Stimulated activated CD4-positive, alpha-beta T cell treated with anti-CD3 and anti-CD28 coated beads, TNF-alpha, amount 100 ng/mL, for 4 hours (primary cell): ENCODE measurements at regions not wholly inside any gene's neighbourhood (a gene's known extent, or its start where the extent isn't known, plus 50 kb on each side); places are given as distances from the start of the nearest gene placed in this dataset.

Experiments
- DNase-seq, 3 experiments: peaks; one replicate each; pipeline ENCODE4 v3.0.0-alpha.2; 2020; ENCODE audit warnings: low read depth in 3 of 3

DNA sequence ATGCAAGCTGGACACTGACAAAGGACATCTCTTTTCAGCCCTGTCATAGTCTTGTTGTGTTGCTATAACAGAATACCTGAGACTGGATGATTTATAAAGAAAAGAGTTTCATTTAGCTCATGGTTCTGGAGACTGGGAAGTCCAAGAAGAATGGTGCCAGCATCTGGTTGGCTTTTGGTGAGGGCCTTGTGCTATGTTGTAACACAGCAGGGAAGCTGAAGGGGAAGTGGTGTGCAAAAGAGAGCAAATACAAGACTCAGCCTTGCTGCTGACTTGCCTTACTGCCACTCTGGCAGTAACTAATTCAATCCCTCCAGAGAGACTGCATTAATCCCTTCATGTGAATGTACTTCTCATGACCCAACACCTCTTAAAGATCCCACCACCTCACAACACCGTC lies 356.3 kb upstream of the PROK2 start:
- no peak for DNase-seq

DNA sequence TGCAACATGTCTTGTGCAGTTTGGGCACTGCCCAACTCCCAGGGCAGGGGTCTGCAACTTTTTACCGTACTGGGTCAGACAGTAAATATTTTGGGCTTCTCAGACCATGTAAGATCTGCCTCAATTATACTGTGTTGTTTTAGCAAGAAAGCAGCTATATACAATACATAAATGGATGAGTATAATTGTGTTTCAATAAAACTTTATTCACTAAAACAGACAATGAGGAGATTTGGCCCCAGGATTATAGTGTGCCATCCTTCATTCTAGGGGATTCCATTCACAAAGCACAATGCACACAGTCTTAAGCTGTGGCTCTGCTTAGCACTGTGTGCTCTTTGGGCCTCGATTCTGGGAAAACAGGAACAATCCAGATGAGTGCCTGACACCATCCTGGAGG lies 354.4 kb upstream of the PROK2 start:
- no peak for DNase-seq

DNA sequence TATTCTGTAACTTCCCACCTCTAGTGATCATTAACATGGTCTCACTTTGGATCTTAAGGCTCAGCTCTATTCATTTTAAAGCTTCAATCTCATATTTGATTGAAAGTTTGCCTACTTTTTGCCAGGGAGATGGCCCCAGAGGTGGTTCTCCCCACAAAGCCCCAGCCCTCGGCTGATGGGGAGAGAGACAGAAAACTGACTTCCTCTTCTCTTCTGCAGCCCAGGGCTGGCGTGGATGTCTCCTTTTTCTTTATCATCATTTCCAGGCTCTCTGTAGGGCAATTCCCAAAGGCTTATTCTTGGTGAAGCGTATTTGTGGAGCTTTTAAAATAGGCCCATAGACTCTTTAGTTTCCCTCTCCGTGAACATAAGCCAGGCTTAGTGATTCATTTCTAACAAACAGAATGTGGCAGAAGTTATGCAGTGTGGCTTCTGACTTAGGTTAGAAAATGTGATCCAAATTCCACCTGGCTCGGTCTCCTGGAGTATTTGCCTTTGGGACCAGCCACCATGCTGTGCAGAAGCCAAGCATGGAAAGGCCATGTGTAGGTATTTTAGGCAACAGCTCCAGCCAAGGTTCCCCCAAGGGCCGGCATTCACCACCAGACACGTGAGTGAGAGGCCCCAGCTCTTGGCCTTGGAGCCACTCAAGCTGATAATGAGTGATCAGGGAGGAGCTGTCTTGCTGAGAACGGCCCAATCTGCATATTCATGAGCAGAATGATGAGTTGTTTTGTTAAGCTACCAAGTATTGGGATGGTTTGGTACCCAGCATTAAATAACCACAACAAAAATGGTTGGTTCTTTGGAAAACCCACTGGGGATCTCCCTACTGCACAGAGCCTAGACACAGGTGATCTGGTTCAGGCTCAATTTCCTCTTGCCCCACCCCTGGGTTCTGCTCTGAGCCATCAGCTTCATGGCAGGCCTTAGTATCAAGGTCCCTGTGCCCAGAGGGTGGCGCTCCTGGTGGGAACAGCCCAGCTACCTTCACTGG lies 353.2 kb upstream of the PROK2 start:
- DNase-seq: no peak

GRCh38 chr3:72135636-72136035 lies 350.7 kb upstream of the PROK2 start:
- DNase-seq: no peak

- no peak for DNase-seq
Observed at GRCh38 chr3:72134989-72135451, 350.1 kb upstream of the PROK2 start.

- no peak for DNase-seq
Observed at GRCh38 chr3:72133329-72134011, 348.5 kb upstream of the PROK2 start.

GRCh38 chr3:72131899-72132298 lies 347.0 kb upstream of the PROK2 start:
- DNase-seq: no peak

GRCh38 chr3:72130565-72130964 lies 345.6 kb upstream of the PROK2 start:
- DNase-seq: no peak

DNA sequence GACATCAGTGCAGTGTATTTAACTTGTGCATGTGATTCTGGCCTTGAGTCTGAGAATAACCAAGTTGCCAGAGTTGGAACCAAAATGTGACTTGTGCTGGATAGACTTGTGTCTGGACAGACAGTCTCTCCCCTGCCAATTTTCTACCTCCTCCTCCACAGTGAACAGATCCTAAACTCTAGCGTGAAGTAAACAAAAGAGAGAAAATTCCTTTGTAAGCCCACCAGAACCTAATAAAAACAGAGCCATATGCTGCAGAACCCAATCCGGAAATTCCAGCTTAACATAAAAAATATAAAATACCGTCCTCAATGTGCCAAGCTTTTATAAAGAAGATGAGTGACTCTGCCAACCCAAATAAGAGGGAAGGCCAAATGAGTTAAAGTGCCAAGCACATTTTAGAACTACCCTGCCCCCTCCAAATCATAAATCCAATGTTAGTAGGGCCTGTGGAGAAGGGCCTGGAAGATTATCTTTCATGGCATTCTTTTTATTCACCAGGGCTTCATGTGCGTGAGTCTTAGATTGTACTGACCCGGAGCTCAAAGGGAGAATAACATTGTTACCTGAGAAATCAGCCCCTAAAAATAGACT lies 344.6 kb upstream of the PROK2 start:
- DNase-seq: no peak

DNA sequence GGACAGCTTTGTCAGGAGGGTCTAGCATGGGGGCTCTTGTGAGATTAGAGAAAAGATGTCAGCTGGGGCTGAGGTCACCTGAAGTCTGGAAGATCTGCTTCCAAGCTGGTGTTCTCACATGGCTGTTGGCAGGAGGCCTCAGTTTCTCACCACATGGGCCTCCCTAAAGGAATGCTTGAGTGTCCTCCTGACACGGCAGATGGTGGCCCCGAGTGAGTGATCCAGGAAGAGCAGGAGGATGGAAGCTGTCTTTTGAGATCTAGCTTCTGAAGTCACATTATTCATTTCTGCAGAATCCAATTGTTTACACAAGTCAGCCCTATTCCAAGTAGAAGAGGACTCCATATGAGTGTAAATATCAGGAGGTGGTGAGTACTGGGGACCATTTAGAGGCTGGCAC lies 344.0 kb upstream of the PROK2 start:
- DNase-seq: no peak

DNA sequence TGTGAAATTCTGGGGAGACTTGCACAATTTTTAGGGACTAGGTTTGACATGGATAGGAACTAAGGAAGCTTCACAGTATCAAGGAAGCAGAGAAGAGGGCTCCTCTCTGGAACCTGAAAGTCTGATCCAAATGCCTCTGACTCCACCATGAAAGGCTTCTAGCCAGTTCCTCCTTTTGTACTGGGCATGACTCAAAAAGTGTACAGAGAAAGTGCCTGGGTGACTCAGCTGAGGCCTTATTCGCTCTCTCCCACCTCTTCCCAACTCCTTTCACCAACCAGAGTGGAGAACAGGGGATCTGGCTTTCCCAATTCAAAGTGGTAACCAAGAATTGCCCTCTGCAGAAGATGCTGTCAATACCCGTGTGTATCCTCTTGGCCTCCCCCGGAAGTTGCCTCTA lies 342.9 kb upstream of the PROK2 start:
- DNase-seq: no peak

GRCh38 chr3:72127224-72127612 lies 342.3 kb upstream of the PROK2 start:
- no peak for DNase-seq

DNA sequence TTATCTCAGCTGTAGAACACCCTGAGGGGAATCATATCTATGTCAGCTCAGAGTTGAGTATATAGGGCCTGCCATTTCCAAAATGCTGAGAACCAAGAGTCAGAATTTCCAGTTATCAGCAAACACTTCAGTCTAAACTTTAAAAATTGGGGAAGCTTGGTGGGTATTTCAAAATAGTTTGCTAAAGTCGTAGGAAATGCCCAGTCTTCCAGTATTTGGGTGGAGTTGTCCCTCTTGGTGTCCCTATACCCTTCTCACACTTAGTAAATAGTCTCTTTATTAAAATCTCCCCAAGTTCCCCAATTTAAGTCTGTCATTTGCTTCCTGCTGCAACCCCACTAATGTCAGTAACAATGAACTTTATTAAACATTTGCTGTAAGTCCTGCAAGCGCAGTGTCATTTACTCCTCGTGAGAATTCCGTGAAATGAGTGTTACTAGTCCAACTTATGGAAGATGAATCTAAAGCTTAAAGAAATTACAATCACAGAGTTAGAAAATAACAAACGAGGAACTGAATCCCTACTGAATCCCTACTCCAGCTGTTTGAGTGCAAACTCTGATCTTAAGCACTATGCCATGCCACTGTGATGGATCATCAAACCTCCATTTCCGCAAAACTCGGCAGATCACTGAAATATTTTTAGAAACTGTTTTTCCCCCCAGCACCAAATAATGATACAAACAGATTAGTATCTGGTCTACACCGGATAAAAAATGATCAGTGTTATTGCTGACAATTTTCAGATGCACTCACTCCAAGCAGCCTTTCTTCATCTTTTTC lies 341.7 kb upstream of the PROK2 start:
- no peak for DNase-seq

GRCh38 chr3:72123908-72124441 lies 339.0 kb upstream of the PROK2 start:
- DNase-seq: no peak

- DNase-seq: no peak
Observed at GRCh38 chr3:72120806-72121778, 336.1 kb upstream of the PROK2 start.

DNA sequence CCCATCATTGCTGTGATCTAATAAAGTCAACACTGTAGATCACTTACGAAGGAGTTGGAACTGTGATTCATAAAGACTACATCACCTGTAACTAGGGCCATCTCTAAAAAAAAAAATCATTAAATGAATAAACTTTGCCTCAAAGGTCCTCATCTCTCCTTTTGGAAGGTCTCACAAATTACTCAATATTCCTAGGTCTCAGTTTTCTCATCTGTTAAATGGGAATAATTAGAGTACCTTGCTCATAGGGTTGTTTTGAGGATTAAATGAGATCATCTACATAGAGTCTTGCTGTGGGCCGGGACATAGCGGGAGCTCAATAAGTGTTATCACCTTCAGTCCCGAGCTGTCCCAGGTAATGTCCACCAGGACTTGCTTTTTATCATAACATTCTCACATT lies 335.1 kb upstream of the PROK2 start:
- DNase-seq: no peak

DNA sequence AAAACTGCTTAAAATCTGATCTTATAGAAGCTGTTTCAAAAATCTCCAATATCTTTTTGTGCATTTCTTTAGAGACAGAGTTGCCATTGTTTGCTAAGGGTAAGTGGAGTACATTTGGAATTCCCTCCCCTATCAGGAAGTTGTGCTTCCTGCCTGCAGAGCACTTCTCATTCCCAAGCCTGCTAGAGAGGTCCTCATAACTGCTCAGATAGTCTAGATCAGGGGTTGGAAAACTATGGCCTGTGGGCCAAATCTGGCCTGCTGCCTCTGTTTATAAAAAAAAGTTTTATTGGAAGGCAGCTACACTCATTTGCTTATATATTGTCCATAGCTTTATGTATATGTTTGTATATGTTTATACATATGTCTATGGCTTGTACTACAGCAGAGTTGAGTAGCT lies 333.7 kb upstream of the PROK2 start:
- no peak for DNase-seq

- no peak for DNase-seq
Observed at GRCh38 chr3:72116226-72116625, 331.3 kb upstream of the PROK2 start.

GRCh38 chr3:72115307-72115706 lies 330.4 kb upstream of the PROK2 start:
- no peak for DNase-seq

DNA sequence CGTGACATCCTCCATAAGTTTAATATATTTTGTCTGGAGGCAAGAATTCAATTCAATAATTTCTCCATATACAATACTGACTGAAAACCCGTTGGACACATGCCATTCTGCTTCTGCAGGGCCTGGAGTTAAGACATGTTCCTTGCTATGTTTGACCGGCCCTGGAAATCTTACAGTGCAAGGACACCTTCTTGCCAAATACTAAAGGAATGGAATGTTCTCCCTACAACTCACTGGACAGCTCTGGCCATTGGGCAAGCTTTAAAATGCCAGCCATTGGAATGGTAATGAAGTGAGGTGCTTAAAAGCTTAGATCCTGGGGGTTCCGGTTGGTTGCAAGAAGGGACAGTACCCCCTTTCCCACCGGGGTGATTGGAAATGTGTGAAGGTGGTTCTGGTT lies 329.8 kb upstream of the PROK2 start:
- DNase-seq: no peak
